Activated CD4-positive, alpha-beta T cell treated with anti-CD3 and anti-CD28 coated beads, Interleukin-2, amount 50 U/mL, for 24 hours (primary cell): ENCODE measurements at regions not wholly inside any gene's neighbourhood (a gene's known extent, or its start where the extent isn't known, plus 50 kb on each side); places are given as distances from the start of the nearest gene placed in this dataset.
"Not testable (repeated sequence)": the region's sequence is repeated elsewhere in the genome, so short reads cannot be mapped to it uniquely, and the experiment has no call there.

Experiments
- DNase-seq, 2 donors: peaks; one replicate each; pipeline ENCODE4 v3.0.0-alpha.2; 2020; ENCODE audit warnings: low read depth in 1 of 2, low spot score in 1 of 2

GRCh38 chr1:182261655-182262054 lies 129.9 kb downstream of the GLUL start:
- DNase-seq = no peak

DNA sequence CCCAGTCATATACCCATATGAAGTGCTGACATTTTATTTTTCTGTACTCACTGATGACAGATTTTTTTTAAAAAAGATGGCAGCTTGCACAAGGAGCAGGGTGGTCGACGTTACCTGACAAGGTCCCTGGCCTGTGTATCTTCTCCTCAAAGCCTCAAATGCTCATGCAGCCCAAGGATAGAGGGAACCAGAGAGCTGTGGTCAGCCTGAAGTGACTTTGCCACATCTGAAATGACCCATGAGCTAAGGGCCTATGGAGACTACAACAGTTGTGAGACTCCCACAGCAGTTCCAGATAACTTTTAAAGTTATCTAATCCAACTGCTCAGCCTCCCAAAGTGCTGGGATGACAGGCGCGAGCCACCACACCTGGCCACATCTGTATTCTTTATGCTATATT lies 131.1 kb downstream of the GLUL start:
- DNase-seq = no peak

DNA sequence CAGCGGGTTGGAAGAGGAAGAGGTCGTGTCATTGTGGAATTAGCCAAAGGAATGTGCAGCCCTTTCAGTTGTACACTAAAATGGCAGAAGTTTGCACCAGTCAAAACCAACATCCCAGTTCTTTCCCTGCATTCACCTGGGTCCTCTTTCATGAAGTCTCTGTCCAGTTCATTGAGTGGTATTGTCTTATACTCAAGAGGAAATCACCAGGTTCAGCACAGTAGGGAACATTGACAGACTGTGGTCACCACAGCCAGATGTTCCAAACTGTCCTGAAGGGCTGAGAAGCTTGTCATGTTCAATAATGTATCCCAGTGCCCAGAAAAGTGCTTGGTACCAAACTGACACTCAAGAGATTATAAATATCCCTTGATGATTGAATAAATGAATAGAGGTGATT lies 131.6 kb downstream of the GLUL start:
- no peak for DNase-seq

DNA sequence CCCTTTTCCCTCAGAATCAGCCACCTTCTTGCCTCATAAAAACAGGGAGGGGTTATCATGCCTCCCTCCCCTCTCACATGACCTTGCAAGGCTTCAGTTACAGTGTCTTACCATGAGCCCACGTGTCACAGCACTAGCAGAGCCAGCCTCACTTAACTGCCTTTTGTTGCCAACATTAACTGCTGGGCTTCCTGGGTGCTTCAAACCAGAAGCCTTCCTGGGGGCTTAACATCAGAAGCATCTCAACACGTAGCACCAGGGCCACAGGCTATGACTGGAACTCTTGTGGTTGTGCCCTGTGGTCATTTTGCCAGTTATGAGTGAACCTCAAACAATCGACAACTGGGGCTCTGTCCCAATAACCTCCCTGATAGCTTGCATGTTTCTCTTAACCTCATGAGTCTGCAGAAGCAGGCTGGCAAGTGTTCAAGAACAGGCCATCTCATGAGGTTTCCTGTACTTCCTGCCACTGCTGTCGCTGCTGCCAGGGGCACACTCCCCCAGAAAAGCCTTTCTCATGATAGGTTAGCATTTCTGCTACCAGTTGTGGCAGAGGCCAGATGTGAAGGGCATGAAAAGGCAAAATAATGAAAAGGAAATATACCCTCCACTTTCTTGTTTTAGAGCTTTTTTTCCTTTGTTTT lies 132.2 kb downstream of the GLUL start:
- DNase-seq = peak in 1 of 2 donors; percentile 6

DNA sequence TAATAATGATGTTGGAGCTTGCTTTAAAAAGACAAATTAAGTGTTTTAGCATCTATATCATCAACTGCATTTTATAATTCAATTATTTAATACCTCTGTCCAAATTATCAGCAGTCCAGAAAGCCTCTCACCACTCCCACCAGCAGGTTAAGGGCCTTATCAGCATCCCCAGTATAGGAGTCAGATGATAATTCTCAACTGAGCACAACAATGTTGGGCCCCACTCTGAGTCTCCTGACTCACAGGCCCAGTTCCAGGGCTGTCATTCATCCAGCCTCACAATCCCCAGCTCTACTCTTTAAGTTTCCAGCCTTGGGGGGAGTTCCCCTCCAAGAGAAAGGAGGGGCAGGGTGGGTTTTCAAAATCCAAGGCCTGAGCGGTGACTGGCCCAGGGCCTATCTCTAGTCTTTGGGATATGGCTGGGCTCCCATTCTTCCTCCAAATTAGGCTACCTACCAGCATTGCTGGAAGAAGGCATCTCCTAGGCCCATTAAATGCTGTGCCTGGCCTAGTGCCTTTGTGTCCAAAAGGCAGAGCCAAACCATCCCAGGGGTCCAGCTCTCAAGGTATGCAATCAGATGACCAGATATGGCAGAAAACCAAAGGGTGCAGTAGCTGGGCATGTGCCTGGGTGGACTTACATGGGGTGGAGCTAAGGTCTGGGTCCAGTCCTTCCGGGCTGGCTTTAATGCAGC lies 134.1 kb downstream of the GLUL start:
- DNase-seq = no peak

- DNase-seq = no peak
Measured at GRCh38 chr1:182256931-182257330, 134.7 kb downstream of the GLUL start.

DNA sequence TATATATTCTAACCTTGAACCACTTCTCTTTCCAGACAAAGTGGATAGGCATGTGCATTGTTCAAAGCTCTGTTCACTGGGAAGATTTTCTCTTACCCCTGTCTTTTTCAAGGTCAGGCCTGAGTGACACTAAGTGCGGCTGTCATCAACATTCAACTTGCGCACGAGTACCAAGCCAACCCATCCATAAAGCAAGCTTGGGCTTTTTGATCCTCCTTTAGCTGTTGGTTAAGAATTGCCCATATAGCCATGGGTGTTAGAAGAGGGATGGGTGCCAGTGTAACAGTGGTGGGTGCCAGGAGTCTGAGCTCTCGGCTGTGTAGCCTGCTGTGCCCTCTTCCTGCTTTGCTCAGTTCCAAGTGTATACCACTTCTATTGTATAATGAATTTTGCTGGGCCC lies 136.1 kb downstream of the GLUL start:
- DNase-seq = no peak

DNA sequence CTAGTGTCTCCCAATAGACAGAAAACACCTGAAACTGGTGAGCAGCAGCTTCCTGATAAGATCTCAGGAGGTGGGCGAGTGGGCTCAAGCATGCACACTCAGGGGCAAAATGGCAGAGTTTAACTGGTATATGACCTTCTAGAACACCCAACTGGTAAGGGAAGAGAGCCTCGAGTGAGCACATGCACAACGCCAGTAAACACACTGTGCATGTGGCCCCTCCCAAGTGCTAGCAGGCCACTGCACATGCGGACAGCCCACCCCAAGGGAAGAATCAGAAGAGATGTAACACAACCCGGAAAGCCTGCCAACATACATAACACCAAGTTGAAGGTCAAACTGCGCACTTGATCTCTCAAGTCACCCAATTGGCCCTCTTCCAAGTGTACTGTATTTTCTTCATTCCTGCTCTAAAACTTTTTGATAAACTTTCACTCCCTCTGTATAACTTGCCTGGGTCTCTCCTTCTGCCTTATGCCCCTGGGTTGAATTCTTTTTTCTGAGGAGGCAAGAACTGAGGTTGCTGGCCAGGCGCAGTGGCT lies 138.2 kb downstream of the GLUL start:
- DNase-seq = no peak

GRCh38 chr1:182251561-182251960 lies 140.0 kb downstream of the GLUL start:
- no peak for DNase-seq

- no peak for DNase-seq
Measured at GRCh38 chr1:182249201-182249676, 142.4 kb downstream of the GLUL start.

GRCh38 chr1:182248721-182249120 lies 142.9 kb downstream of the GLUL start:
- DNase-seq = no peak

GRCh38 chr1:182247813-182248212 lies 143.8 kb downstream of the GLUL start:
- not testable (repeated sequence) for DNase-seq

DNA sequence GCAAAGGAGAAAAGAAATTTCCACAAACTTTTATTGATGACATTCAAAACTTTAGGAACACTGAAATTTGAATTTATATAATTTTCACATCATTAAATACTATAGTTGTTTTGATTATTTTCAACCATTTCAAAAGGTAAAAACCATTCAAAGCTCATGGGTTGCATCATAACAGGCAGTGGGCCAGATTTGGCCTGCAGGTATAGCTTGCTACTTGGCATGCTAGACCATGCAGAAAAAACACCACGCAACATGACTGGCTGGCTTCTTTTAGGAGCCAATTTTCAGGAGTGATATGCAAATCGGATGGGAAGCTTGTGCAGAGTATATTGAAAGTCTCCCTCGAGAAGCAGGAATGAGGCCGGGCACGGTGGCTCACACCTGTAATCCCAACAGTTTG lies 144.8 kb downstream of the GLUL start:
- no peak for DNase-seq

DNA sequence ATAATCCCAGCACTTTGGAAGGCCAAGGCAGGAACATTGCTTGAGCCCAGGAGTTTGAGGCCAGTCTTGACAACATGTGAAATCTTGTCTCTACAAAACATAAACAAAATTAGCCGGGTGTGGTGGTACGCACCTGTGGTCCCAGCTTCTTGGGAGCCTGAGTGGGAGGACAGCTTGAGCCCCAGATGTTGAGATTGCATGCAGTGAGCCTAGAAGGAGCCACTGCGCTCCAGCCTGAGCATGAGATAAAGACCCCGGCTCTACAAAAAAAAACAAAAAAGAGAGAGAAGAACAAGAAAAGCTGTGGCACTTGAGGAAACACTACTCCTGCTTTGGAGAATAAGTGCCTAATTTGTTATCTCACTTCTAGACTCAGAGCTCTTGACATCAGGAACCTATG lies 146.6 kb downstream of the GLUL start:
- DNase-seq = no peak

- DNase-seq = no peak
Measured at GRCh38 chr1:182244451-182244850, 147.1 kb downstream of the GLUL start.

GRCh38 chr1:182242641-182243040 lies 148.9 kb downstream of the GLUL start:
- DNase-seq = no peak

DNA sequence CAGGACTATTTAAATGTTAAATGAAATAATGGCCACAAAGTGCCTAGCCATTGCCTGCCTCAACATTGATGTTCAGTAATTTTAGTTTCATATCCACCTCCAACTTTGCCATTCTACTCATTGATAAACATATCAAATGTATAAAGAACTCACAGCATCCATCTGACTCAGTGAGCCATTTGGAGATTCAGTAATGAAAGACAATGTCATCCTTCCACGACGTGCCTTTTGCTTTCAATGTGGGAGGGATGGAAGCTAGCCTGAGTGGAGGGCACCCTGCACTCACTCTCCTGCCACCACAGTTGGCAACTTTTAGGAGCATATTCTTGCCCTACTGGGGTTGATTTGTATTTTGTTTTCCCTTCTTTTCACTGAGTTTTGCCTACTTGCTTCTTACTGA lies 151.5 kb downstream of the GLUL start:
- DNase-seq = no peak

DNA sequence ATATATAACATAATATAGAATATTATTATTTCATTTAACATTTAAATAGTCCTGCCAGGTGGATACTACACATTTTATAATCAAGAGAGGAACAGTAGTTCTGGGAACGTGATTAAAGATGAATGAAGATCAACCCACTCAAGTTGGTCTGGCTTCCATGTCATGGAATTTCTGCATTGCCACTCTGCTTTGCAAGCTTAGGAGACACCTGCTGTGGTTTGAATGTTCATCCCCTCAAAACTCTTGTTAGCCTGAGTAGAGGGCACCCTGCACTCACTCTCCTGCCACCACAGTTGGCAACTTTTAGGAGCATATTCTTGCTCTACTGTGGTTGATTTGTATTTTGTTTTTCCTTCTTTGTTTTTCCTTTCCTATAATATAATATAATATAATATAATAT lies 153.2 kb downstream of the GLUL start:
- no peak for DNase-seq

GRCh38 chr1:182237329-182237728 lies 154.3 kb downstream of the GLUL start:
- DNase-seq = no peak

- DNase-seq = no peak
Measured at GRCh38 chr1:182236651-182237077, 154.9 kb downstream of the GLUL start.

DNA sequence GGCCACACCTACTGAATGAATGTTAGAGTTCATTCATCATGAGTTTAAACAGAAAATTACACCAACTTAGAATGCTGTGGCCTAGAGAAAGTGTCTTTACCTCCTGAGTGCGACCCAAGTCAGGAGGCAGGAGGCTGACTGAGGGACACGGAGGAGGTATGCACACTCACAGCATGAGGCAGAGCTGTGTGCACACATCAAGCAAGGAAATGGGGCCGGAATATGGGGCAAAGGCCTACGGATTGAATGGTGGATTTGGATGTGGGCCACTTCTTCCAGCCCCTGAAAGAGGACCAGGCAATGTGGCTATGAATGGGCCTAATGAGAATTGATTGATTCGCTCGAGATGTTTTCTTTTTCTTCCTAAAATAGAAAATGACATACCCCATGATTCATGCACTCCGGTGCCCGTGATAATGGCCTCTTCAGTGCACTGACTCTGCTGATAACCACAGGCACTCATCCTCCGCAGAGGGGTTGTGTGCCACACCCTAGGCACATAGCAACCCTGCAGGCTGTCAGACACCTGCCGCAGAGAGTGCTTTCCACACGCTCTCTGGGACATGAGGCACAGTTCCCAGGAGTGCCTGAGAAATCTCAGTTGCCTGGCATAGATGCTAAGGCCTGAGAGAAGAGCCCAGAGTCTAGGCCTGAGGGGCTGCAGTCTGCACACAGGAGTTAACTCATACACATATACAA lies 155.5 kb downstream of the GLUL start:
- DNase-seq = no peak

GRCh38 chr1:182235604-182235951 lies 156.0 kb downstream of the GLUL start:
- no peak for DNase-seq
